HG02852 (cell line): ENCODE measurements at regions not wholly inside any gene's neighbourhood (a gene's known extent, or its start where the extent isn't known, plus 50 kb on each side); places are given as distances from the start of the nearest gene placed in this dataset.
"Not testable (repeated sequence)": the region's sequence is repeated elsewhere in the genome, so short reads cannot be mapped to it uniquely, and the experiment has no call there.

Experiments
- ATAC-seq: cut with Tn5 transposase; IDR thresholded peaks from one replicate; pipeline ENCODE4 v1.9.1; 2021; ENCODE audit warnings: mild to moderate bottlenecking, moderate library complexity; ENCODE audit not compliant: unreplicated experiment

GRCh38 chr3:195999176-195999575 is 82.7 kb downstream of the TFRC start:
- not testable (repeated sequence) for ATAC-seq

- not testable (repeated sequence) for ATAC-seq
These were observed 85.6 kb downstream of the TFRC start for GRCh38 chr3:195996314-195996713.

GRCh38 chr3:195994343-195994742 is 86.0 kb upstream of the TNK2 start:
- not testable (repeated sequence) for ATAC-seq

GRCh38 chr3:195993671-195994070 is 85.3 kb upstream of the TNK2 start:
- not testable (repeated sequence) for ATAC-seq

GRCh38 chr3:195992956-195993595 is 84.7 kb upstream of the TNK2 start:
- ATAC-seq: not testable (repeated sequence)

- not testable (repeated sequence) for ATAC-seq
These were observed 83.6 kb upstream of the TNK2 start for GRCh38 chr3:195991986-195992385.

GRCh38 chr3:195991243-195991642 is 82.9 kb upstream of the TNK2 start:
- not testable (repeated sequence) for ATAC-seq

- ATAC-seq: not testable (repeated sequence)
These were observed 82.5 kb upstream of the TNK2 start for GRCh38 chr3:195990841-195991174.

- ATAC-seq: peak; percentile 87
These were observed 81.8 kb upstream of the TNK2 start for GRCh38 chr3:195989921-195990840.

- peak; percentile 52 for ATAC-seq
These were observed 81.0 kb upstream of the TNK2 start for GRCh38 chr3:195989197-195989920.

- not testable (repeated sequence) for ATAC-seq
These were observed 80.4 kb upstream of the TNK2 start for GRCh38 chr3:195988764-195989163.

GRCh38 chr3:195987001-195987400 is 78.7 kb upstream of the TNK2 start:
- not testable (repeated sequence) for ATAC-seq

GRCh38 chr3:195986576-195986975 is 78.2 kb upstream of the TNK2 start:
- ATAC-seq: not testable (repeated sequence)

- not testable (repeated sequence) for ATAC-seq
These were observed 77.1 kb upstream of the TNK2 start for GRCh38 chr3:195985348-195985920.

- ATAC-seq: not testable (repeated sequence)
These were observed 76.2 kb upstream of the TNK2 start for GRCh38 chr3:195984392-195985030.

GRCh38 chr3:195983880-195984279 is 75.5 kb upstream of the TNK2 start:
- ATAC-seq: not testable (repeated sequence)

GRCh38 chr3:195982754-195983153 is 74.4 kb upstream of the TNK2 start:
- ATAC-seq: not testable (repeated sequence)

GRCh38 chr3:195981778-195982177 is 73.4 kb upstream of the TNK2 start:
- ATAC-seq: not testable (repeated sequence)

GRCh38 chr3:195979877-195980276 is 71.5 kb upstream of the TNK2 start:
- not testable (repeated sequence) for ATAC-seq

GRCh38 chr3:195978585-195978984 is 70.2 kb upstream of the TNK2 start:
- ATAC-seq: not testable (repeated sequence)
